ENCODE measurements at regions not wholly inside any gene's neighbourhood (a gene's known extent, or its start where the extent isn't known, plus 50 kb on each side); places are given as distances from the start of the nearest gene placed in this dataset.
"Not testable (repeated sequence)": the region's sequence is repeated elsewhere in the genome, so short reads cannot be mapped to it uniquely, and the experiment has no call there.

DNA sequence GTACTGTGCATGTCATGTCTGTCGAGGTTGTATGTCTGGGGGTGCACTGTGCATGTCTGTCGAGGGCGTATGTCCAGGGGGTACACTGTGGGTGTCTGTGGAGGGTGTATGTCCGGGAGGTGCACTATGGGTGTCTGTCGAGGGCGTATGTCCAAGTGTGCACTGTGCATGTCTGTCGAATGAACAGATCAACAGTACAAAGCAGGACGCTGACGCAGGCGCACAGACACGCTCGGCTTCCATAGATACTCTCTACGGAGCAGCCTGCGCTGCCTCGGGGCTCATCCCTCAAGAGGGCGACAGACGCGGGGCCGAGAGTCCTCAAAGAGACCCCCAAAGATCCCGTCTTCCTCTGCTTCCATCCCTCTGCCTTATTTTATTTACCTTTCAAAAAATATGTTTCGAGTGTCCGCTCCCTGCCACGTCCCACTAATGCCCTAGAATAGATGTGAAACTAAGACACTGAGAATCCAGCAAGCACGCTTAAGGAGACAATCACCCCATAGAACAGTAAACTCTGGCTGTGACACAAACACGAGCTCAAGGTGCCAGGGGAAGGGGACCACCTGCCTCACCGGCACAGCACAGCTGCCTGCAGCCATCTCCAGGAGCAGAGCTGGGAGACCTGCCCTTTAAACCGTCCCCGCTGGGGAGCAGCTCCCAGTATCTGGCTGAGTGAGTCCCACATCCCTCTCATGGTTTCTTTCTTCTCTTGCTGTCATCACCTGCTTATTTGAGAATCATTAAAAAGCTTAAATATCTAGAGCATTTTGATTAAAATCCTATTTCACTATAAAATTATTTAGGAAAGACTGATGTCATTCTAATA, 250.5 kb upstream of the MYT1L start:
- H3K4me1 ChIP-seq (ENCODE audit: control insufficient read depth, insufficient read depth, low read length): no peaks in the 10 kb centered on the region
- ChIA-PET SMC1A (ENCODE audit: uncharacterized antibody, unreplicated experiment) (interaction anchor here (0.7 kb wide), 1 partner anchor 865 kb away, joined by 3 read pairs; no protein-coding TSS in a partner anchor), CTCF (no interaction called here), RAD21 (ENCODE audit: unreplicated experiment) (no interaction called here), POLR2A (no interaction called here)
- BruUV-seq (replicated peaks): no TSS peak
- in situ Hi-C loops (cut with MboI) (no loop called here), intact Hi-C loops (cut with micrococcal nuclease; ENCODE audit: unreplicated experiment) (no loop called here)
- H3K9me3 ChIP-seq (replicated peaks; ENCODE audit: control insufficient read depth, insufficient read depth, low read length): no peaks in the 10 kb centered on the region
- H4K20me1 ChIP-seq (ENCODE audit: control insufficient read depth, insufficient read depth): no peaks in the 10 kb centered on the region
- ATAC-seq (no peak), DNase-seq (ENCODE audit: low read depth, low spot score) (no peak), FAIRE-seq (no peak)
- no peak overlapping the region for H3K27ac ChIP-seq (ENCODE audit: control insufficient read depth, insufficient read depth)
- H3K36me3 ChIP-seq (ENCODE audit: control insufficient read depth in 2 of 2, insufficient read depth in 2 of 2, low read length in 1 of 2): no peaks in the 10 kb centered on the region
- H3K4me3 ChIP-seq: no peak overlapping the region
- H3K9ac ChIP-seq (ENCODE audit: control insufficient read depth, insufficient read depth, low read length): no peak overlapping the region
- TF ChIP-seq YY1 (IDR thresholded peaks at IDR 0.05; ENCODE audit: low read depth, low read length) (no peak), BCL11A (IDR thresholded peaks at IDR 0.05; ENCODE audit: low read depth, low read length) (no peak), POLR2AphosphoS2 (IDR thresholded peaks at IDR 0.05; ENCODE audit: low read depth, low read length) (no peak), IKZF1 (conservative IDR thresholded peaks at IDR 0.05) (no peak), POLR2AphosphoS5 (IDR thresholded peaks at IDR 0.05; ENCODE audit: low read length) (no peak), MTA3 (IDR thresholded peaks at IDR 0.05; ENCODE audit: borderline replicate concordance, low read length) (no peak), SMAD1 (IDR thresholded peaks at IDR 0.05; ENCODE audit: low read depth, partially characterized antibody) (no peak), TCF7 (IDR thresholded peaks at IDR 0.05; ENCODE audit: borderline replicate concordance) (no peak), ZNF687 (IDR thresholded peaks at IDR 0.05) (no peak)
- no peak overlapping the region for H2AFZ ChIP-seq (ENCODE audit: control insufficient read depth, low read depth, low read length)
- H3K79me2 ChIP-seq (ENCODE audit: control insufficient read depth, insufficient read depth, low read length): no peaks in the 10 kb centered on the region
- H3K27me3 ChIP-seq (replicated peaks in 1 of 2; ENCODE audit: control insufficient read depth in 2 of 2, insufficient read depth in 2 of 2, low read length in 1 of 2): no peaks in the 10 kb centered on the region
- WGBS (ENCODE audit: insufficient coverage, insufficient replicate concordance, low lambda C conversion rate, missing lambda C conversion rate): 64% methylated on average over 28 of the region's 28 CpGs
- H3K4me2 ChIP-seq (ENCODE audit: control insufficient read depth, insufficient read depth): no peak overlapping the region

- H3K9ac ChIP-seq (ENCODE audit: control insufficient read depth, insufficient read depth, low read length); CTCF ChIA-PET; H3K79me2 ChIP-seq (ENCODE audit: control insufficient read depth, insufficient read depth, low read length); SMC1A ChIA-PET (ENCODE audit: uncharacterized antibody, unreplicated experiment); H2AFZ ChIP-seq (ENCODE audit: control insufficient read depth, low read depth, low read length); DNase-seq (ENCODE audit: low read depth, low spot score); BruUV-seq (replicated peaks); H3K4me2 ChIP-seq (ENCODE audit: control insufficient read depth, insufficient read depth); in situ Hi-C loops (cut with MboI); POLR2A ChIA-PET; H3K27me3 ChIP-seq (replicated peaks in 1 of 2; ENCODE audit: control insufficient read depth in 2 of 2, insufficient read depth in 2 of 2, low read length in 1 of 2); ATAC-seq; H4K20me1 ChIP-seq (ENCODE audit: control insufficient read depth, insufficient read depth); FAIRE-seq; H3K4me3 ChIP-seq; intact Hi-C loops (cut with micrococcal nuclease; ENCODE audit: unreplicated experiment); H3K36me3 ChIP-seq (ENCODE audit: control insufficient read depth in 2 of 2, insufficient read depth in 2 of 2, low read length in 1 of 2); H3K4me1 ChIP-seq (ENCODE audit: control insufficient read depth, insufficient read depth, low read length); RAD21 ChIA-PET (ENCODE audit: unreplicated experiment); H3K9me3 ChIP-seq (replicated peaks; ENCODE audit: control insufficient read depth, insufficient read depth, low read length); H3K27ac ChIP-seq (ENCODE audit: control insufficient read depth, insufficient read depth): not testable (repeated sequence)
- WGBS (ENCODE audit: insufficient coverage, insufficient replicate concordance, low lambda C conversion rate, missing lambda C conversion rate): 38% methylated on average over 19 of the region's 19 CpGs
Observed at GRCh38 chr2:2580841-2581240, 249.8 kb upstream of the MYT1L start.

Measured in GM12878 (cell line).